ENCODE measurements at regions not wholly inside any gene's neighbourhood (a gene's known extent, or its start where the extent isn't known, plus 50 kb on each side); places are given as distances from the start of the nearest gene placed in this dataset.

GRCh38 chr18:39801010-39801409 is 2154.0 kb upstream of the PIK3C3 start:
- in situ Hi-C loops (cut with HindIII; ENCODE audit: low pct_unique_long_range_greater_than_20kb, low sequenced_read_pairs) = no loop called here
- DNase-seq (ENCODE audit: low read depth) = no peak

DNA sequence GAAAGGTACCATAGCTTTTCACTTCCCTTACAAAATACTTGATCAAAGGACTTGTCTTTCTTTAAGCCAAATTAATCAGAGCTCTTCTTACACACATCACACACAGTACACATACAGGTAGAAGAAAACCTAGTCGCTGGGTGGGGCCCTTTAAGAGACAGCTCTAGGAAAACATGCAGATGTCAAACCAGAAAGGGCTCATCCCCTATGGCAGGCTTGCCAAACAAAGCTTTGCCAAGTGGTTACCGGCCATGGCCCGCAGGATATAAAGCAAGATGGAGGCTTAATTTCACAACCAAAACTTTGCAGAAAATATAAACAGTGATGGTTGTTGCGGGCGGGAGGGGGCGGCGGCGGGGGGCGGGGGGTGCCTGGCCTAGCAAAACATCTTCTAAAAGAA is 2156.0 kb upstream of the PIK3C3 start:
- in situ Hi-C loops (cut with HindIII; ENCODE audit: low pct_unique_long_range_greater_than_20kb, low sequenced_read_pairs) = no loop called here
- peak; percentile 7 for DNase-seq (ENCODE audit: low read depth)

DNA sequence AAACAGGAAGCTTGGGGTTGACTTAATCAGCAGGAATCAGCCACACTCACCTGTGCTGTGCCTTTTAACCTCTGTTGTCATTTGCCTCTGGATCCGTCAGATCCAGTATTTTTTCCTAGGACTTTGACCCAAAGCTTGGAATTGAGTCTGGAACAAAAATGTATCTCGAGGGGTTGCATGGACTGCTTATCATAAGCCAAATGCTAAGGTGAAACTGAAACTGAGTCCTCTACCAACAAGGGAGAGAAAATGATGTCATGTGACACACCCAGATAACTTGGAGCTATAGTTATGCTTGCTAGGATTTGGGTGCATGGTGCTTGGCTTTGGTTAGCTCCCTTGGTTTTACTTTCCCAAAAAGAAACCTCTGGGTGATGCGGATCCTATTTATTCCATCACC is 2158.6 kb upstream of the PIK3C3 start:
- no peak for DNase-seq (ENCODE audit: low read depth)
- in situ Hi-C loops (cut with HindIII; ENCODE audit: low pct_unique_long_range_greater_than_20kb, low sequenced_read_pairs) = no loop called here

- in situ Hi-C loops (cut with HindIII; ENCODE audit: low pct_unique_long_range_greater_than_20kb, low sequenced_read_pairs) = no loop called here
- no peak for DNase-seq (ENCODE audit: low read depth)
Observed at GRCh38 chr18:39795350-39795749, 2159.7 kb upstream of the PIK3C3 start.

GRCh38 chr18:39793609-39794008 is 2161.4 kb upstream of the PIK3C3 start:
- in situ Hi-C loops (cut with HindIII; ENCODE audit: low pct_unique_long_range_greater_than_20kb, low sequenced_read_pairs) = no loop called here

DNA sequence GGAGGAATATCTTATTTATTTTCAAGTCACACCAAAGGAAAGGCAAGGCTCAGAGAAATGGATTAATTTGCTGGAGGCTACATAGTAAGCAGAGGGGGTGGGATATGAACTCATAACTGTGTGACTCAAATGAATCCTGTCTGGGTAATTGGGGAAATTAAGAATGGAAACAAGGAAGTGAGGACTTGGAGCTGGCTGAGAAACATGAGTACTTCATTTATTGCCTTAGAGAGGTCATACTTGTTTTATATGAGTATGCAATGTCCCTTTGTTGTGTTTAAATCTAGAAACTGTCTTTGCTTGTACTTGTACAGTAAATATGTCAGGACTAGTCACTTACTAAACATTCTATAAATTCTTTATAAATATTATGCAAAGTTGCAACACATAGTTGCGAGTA is 2166.7 kb upstream of the PIK3C3 start:
- no peak for DNase-seq (ENCODE audit: low read depth)
- in situ Hi-C loops (cut with HindIII; ENCODE audit: low pct_unique_long_range_greater_than_20kb, low sequenced_read_pairs) = no loop called here

More at GRCh38 chr18:39793609-39794008, 2161.4 kb upstream of the PIK3C3 start:
- DNase-seq (ENCODE audit: low read depth) = no peak

DNA sequence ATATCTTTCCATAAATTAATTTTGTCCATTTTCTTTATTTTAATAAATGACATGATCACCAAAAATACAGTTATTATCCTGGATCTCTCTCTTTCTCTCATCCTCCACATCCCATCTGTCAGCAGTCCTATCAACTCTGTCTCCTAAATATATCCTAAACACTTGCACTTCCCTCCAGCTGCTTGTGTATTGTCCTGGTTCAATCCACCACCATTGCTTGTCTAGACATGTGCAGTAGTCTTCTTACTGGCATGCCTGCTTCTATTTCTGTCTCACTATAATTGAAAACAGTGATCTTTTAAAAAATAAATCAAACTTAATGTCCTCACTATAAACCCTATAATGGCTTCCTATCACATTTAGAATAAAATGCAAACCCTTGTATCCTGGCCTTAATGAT is 2168.6 kb upstream of the PIK3C3 start:
- in situ Hi-C loops (cut with HindIII; ENCODE audit: low pct_unique_long_range_greater_than_20kb, low sequenced_read_pairs) = no loop called here
- DNase-seq (ENCODE audit: low read depth) = no peak

GRCh38 chr18:39784541-39784940 is 2170.5 kb upstream of the PIK3C3 start:
- in situ Hi-C loops (cut with HindIII; ENCODE audit: low pct_unique_long_range_greater_than_20kb, low sequenced_read_pairs) = no loop called here
- DNase-seq (ENCODE audit: low read depth) = no peak

DNA sequence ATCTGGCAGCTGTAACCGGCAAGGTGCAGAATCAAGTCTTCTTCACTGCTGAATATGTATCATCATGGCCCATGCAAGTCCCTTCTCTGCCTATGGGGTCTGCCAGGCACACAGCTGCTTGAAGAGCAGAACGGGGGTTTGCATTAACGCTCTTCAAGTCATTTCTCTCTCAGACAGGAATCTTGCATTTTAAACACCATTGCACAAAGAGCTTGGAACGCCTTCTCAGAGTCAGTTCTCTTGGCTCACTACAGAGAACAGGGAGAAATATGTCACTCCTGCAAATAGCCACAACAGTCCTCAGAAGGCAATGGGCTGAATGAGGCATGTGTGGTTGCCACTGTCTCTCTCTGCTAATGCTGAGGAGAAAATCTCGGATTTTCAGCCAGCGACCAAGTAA is 2173.5 kb upstream of the PIK3C3 start:
- in situ Hi-C loops (cut with HindIII; ENCODE audit: low pct_unique_long_range_greater_than_20kb, low sequenced_read_pairs) = no loop called here

GRCh38 chr18:39780774-39781173 is 2174.3 kb upstream of the PIK3C3 start:
- in situ Hi-C loops (cut with HindIII; ENCODE audit: low pct_unique_long_range_greater_than_20kb, low sequenced_read_pairs) = no loop called here
- no peak for DNase-seq (ENCODE audit: low read depth)

More for the DNA sequence above, 2173.5 kb upstream of the PIK3C3 start:
- DNase-seq (ENCODE audit: low read depth) = no peak

DNA sequence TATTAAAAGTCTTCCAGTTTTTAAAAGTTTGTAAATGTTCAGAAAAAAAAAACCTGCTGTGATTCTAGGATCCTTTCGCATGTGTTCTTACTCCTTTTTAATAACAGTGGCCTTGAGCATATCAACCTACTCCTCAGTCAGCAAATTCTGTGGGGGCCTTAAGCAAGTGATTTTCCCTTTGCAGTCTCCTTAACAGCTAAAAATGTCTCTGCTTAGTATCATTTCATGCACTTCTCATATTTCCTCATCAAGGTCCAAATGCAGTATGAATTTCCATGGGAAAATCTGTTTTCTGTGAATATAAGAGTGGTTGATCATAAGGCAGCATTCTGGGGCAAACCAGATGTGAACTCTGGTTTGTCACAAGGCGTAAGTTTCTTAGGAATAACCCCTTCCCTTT is 2175.1 kb upstream of the PIK3C3 start:
- in situ Hi-C loops (cut with HindIII; ENCODE audit: low pct_unique_long_range_greater_than_20kb, low sequenced_read_pairs) = no loop called here
- no peak for DNase-seq (ENCODE audit: low read depth)

DNA sequence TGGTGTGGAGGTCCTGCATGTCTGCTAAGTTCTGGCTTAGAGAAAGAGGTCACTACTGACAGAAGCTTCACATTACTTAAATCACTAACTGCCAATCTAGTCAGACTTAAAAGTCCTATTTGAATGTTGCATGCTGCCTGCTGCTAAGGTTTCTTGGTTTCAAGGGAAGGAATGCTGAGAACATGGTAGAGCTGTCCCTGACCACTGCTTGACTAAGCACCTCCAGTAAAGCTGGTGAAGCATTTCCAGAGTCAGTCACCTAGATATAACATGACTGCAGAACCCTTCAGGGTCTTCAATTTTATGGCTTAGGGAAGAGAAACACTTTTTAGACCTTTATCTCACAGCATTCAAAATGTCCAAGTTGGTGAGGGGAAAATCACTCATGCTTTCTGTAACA is 2178.3 kb upstream of the PIK3C3 start:
- no peak for DNase-seq (ENCODE audit: low read depth)

GRCh38 chr18:39774957-39775598 is 2180.0 kb upstream of the PIK3C3 start:
- no peak for DNase-seq (ENCODE audit: low read depth)
- in situ Hi-C loops (cut with HindIII; ENCODE audit: low pct_unique_long_range_greater_than_20kb, low sequenced_read_pairs) = no loop called here

More for the DNA sequence above, 2178.3 kb upstream of the PIK3C3 start:
- in situ Hi-C loops (cut with HindIII; ENCODE audit: low pct_unique_long_range_greater_than_20kb, low sequenced_read_pairs) = no loop called here

- in situ Hi-C loops (cut with HindIII; ENCODE audit: low pct_unique_long_range_greater_than_20kb, low sequenced_read_pairs) = no loop called here
- DNase-seq (ENCODE audit: low read depth) = no peak
Observed at GRCh38 chr18:39773646-39774045, 2181.4 kb upstream of the PIK3C3 start.

DNA sequence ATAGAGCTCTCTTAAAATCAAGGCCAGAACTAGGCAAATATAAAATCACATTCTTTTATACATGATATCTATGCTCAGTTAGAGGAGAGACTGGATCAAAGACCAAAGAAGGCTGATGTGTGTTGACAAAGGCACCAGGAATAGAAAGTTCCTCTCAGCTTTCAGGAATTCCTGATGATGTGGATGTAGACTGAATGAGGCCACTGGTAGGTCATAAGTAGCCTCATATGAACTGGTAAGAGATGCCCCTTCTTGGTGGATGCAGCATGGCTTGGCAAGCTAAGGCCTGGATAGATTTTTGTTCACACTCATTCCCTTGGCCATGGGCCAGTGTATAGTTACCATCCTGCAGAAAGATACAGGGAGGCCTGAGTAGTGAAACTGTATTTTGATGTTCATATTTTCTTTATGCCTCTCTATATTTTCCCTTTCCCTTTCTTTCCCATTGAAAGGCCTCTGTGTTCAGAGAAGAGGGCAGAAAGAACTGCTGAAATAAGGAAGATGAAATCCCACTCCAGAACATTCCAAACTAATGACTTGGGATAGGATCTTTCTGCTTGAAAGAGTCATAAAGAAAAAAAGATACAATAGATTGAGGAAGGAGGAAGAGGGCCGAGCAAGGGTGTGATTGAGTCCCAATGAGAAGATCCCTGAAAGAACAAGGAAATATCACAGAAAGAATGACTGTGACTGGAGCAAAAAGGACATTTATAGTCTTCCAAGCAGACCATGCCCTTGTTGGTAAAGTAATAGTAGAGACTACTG is 2182.7 kb upstream of the PIK3C3 start:
- in situ Hi-C loops (cut with HindIII; ENCODE audit: low pct_unique_long_range_greater_than_20kb, low sequenced_read_pairs) = no loop called here
- no peak for DNase-seq (ENCODE audit: low read depth)

GRCh38 chr18:39770399-39770798 is 2184.6 kb upstream of the PIK3C3 start:
- DNase-seq (ENCODE audit: low read depth) = no peak
- in situ Hi-C loops (cut with HindIII; ENCODE audit: low pct_unique_long_range_greater_than_20kb, low sequenced_read_pairs) = no loop called here

DNA sequence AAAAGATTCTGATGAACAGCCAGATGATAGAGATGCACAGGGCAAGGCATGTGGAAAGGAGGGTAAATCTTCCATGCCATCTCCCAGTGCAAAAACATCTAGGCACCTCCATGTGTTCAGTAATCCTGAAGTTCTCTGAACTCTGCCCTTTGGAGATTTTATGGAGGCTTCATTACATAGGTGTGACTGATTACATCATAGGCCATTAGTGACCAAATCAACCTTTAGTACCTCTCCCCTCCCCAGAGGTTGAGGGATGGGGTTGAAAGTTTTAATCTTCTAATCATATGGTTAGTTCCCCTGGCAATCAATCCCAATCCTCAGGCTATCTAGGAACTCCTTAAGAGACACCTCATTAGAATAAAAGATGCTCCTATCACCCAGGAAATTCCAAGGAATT is 2190.2 kb upstream of the PIK3C3 start:
- in situ Hi-C loops (cut with HindIII; ENCODE audit: low pct_unique_long_range_greater_than_20kb, low sequenced_read_pairs) = no loop called here

GRCh38 chr18:39761273-39761672 is 2193.8 kb upstream of the PIK3C3 start:
- in situ Hi-C loops (cut with HindIII; ENCODE audit: low pct_unique_long_range_greater_than_20kb, low sequenced_read_pairs) = no loop called here
- DNase-seq (ENCODE audit: low read depth) = no peak

More for the DNA sequence above, 2190.2 kb upstream of the PIK3C3 start:
- no peak for DNase-seq (ENCODE audit: low read depth)

- in situ Hi-C loops (cut with HindIII; ENCODE audit: low pct_unique_long_range_greater_than_20kb, low sequenced_read_pairs) = no loop called here
- DNase-seq (ENCODE audit: low read depth) = no peak
Observed at GRCh38 chr18:39759926-39760325, 2194.3 kb upstream of the CELF4 start.

DNA sequence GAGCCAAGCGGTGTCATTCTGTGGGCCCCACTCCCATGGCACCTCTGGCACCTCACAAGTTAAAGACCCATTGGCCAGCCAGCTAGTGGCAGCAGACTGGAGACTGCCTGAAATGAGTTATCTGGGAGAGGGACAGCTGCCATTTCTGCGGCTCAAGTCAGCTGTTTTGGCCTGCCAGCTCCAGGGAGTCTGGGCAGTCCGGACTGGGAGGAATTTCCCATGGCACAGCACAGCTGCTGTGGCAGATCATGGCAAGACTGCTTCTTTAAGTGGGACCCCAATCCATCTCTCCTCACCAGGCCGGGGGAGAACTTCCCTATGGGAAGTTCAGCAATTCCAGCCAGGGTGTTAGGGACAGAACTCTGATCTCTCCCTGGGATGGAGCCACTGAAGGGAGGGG is 2187.6 kb upstream of the CELF4 start:
- in situ Hi-C loops (cut with HindIII; ENCODE audit: low pct_unique_long_range_greater_than_20kb, low sequenced_read_pairs) = no loop called here
- no peak for DNase-seq (ENCODE audit: low read depth)

All from Caki2 (cell line).